ENCODE measurements at regions not wholly inside any gene's neighbourhood (a gene's known extent, or its start where the extent isn't known, plus 50 kb on each side); places are given as distances from the start of the nearest gene placed in this dataset.
A peak's percentile ranks its signal among the peaks of the same experiment; 100 is the strongest.
"Not testable (repeated sequence)": the region's sequence is repeated elsewhere in the genome, so short reads cannot be mapped to it uniquely, and the experiment has no call there.

DNA sequence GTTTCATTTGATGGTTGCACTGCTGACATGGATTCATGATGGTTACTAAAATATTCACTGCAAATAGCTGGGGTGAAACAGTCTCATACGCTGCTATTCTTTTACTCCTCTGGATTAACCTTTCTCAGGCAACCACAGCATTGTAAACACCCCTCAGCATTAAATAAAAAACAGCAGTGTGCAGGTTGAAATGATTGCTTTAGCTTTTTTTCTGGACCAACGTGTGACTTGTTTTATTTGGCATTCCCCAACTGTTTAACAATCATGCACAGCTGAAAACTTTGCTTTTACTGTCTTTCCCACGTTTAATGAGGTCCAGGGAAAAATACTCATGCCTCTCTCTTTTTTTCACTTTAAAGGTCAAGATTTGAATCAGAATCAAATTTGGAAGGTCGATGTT is 490.8 kb downstream of the RAPGEF2 start:
- in situ Hi-C loops (cut with HindIII; ENCODE audit: low sequenced_read_pairs) = no loop called here
- no peak for DNase-seq (ENCODE audit: low read depth)
- no peak for TF ChIP-seq CTCF (IDR thresholded peaks at IDR 0.05; ENCODE audit: low read depth, low read length, missing control alignments)
- no peak overlapping the region for H3K4me3 ChIP-seq (ENCODE audit: low read depth, low read length)

- no peak for TF ChIP-seq CTCF (IDR thresholded peaks at IDR 0.05; ENCODE audit: low read depth, low read length, missing control alignments)
- DNase-seq (ENCODE audit: low read depth) = no peak
- H3K4me3 ChIP-seq (ENCODE audit: low read depth, low read length) = no peak overlapping the region
- in situ Hi-C loops (cut with HindIII; ENCODE audit: low sequenced_read_pairs) = no loop called here
Observed at GRCh38 chr4:159594576-159594975, 491.7 kb downstream of the RAPGEF2 start.

GRCh38 chr4:159595101-159595500 is 492.2 kb downstream of the RAPGEF2 start:
- DNase-seq (ENCODE audit: low read depth); in situ Hi-C loops (cut with HindIII; ENCODE audit: low sequenced_read_pairs); H3K4me3 ChIP-seq (ENCODE audit: low read depth, low read length): not testable (repeated sequence)

DNA sequence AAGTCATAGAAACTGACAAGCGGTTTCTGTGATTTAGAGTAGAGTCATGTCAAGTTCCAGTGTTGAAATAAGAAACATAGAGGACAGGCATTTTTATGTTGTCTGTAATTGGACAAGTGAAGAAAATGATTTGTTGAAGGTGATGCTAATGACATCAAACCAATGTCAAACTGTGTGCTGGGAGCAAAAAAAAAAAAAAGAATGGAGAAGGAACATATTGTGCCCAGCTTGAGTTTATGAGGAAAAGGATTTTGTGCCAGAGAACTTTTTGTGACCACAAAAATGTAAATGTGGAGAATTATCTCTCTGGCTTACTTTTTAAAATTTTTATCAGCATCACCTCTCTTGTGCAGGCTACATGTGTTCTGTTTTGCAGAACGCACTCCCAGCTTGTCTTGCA is 495.7 kb downstream of the RAPGEF2 start:
- in situ Hi-C loops (cut with HindIII; ENCODE audit: low sequenced_read_pairs) = no loop called here
- no peak for TF ChIP-seq CTCF (IDR thresholded peaks at IDR 0.05; ENCODE audit: low read depth, low read length, missing control alignments)
- no peak overlapping the region for H3K4me3 ChIP-seq (ENCODE audit: low read depth, low read length)
- no peak for DNase-seq (ENCODE audit: low read depth)

- H3K4me3 ChIP-seq (ENCODE audit: low read depth, low read length) = no peak overlapping the region
- in situ Hi-C loops (cut with HindIII; ENCODE audit: low sequenced_read_pairs) = no loop called here
- no peak for DNase-seq (ENCODE audit: low read depth)
- TF ChIP-seq CTCF (IDR thresholded peaks at IDR 0.05; ENCODE audit: low read depth, low read length, missing control alignments) = no peak
Observed at GRCh38 chr4:159600061-159600460, 497.2 kb downstream of the RAPGEF2 start.

DNA sequence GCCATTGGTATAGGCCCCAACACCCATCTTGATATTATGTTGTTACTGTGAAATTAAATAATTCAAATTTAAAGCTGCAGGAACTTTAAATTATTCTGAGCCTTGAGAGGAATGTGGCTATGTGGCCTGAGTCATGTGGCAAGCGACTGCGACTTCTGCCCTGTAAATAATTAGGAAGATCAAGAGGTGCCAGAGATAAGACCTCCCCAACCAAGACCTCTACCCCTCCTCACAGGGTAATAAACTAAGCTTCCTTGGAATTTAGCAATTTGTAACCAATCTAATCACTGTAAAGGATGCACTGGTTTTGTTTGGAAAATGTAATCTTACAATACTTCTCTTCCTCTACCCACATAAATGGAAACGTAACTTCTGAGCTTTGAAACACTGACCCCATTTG is 501.9 kb downstream of the RAPGEF2 start:
- TF ChIP-seq CTCF (IDR thresholded peaks at IDR 0.05; ENCODE audit: low read depth, low read length, missing control alignments) = no peak
- in situ Hi-C loops (cut with HindIII; ENCODE audit: low sequenced_read_pairs) = no loop called here
- DNase-seq (ENCODE audit: low read depth) = no peak
- no peak overlapping the region for H3K4me3 ChIP-seq (ENCODE audit: low read depth, low read length)

DNA sequence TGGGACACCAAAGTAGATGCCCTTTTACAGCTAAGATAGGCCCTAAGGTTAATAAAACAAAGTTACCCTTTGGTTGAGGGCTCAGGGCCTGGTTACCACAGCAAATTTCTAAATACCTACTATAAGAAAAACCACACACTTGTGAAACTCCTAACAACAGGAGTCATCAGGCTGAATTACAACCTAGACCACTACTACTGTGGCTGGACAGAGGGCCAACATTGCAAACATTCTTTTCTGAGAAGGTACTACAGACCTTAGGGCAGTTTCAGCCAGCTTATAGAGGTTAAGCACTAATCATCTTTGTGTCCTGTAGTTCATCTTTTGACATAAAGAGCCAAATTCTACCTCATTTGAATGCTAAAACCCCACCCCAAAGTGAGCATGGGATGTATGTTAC is 504.0 kb downstream of the RAPGEF2 start:
- in situ Hi-C loops (cut with HindIII; ENCODE audit: low sequenced_read_pairs) = no loop called here
- no peak for TF ChIP-seq CTCF (IDR thresholded peaks at IDR 0.05; ENCODE audit: low read depth, low read length, missing control alignments)
- DNase-seq (ENCODE audit: low read depth) = peak; percentile 40
- H3K4me3 ChIP-seq (ENCODE audit: low read depth, low read length) = no peak overlapping the region

All from astrocyte of the cerebellum (primary cell).